ENCODE measurements at regions not wholly inside any gene's neighbourhood (a gene's known extent, or its start where the extent isn't known, plus 50 kb on each side); places are given as distances from the start of the nearest gene placed in this dataset.
"Not testable (repeated sequence)": the region's sequence is repeated elsewhere in the genome, so short reads cannot be mapped to it uniquely, and the experiment has no call there.

GRCh38 chr1:189323091-189323490 is 1154.6 kb downstream of the BRINP3 start:
- no CpG with 5 or more reads among the region's 3 CpGs for WGBS (ENCODE audit: extremely low coverage, insufficient coverage, insufficient read length)
- no peaks in the 10 kb centered on the region for H3K79me1 ChIP-seq (ENCODE audit: low read length)
- no peak overlapping the region for H3K4me3 ChIP-seq (ENCODE audit: low read depth, low read length)

GRCh38 chr1:189331071-189331470 is 1146.6 kb downstream of the BRINP3 start:
- H3K79me1 ChIP-seq (ENCODE audit: low read length): not testable (repeated sequence)

More at GRCh38 chr1:189323091-189323490, 1154.6 kb downstream of the BRINP3 start:
- Histone ChIP-seq H3K23ac (ENCODE audit: low read length) (no peak overlapping the region), H2BK12ac (ENCODE audit: low read length) (no peak overlapping the region), H3K36me3 (ENCODE audit: control insufficient read depth in 1 of 2, insufficient read depth in 2 of 2, low read length in 2 of 2) (no peaks in the 10 kb centered on the region), H4K12ac (ENCODE audit: low read depth, low read length) (no peak overlapping the region), H3K4me1 (ENCODE audit: control insufficient read depth in 1 of 2, insufficient read depth in 2 of 2, low read length in 2 of 2) (no peaks in the 10 kb centered on the region), H3K18ac (ENCODE audit: low read length) (no peak overlapping the region), H3K4ac (ENCODE audit: low read depth, low read length) (no peak overlapping the region), H3K27ac (ENCODE audit: low read depth, low read length) (no peak overlapping the region), H3K9me3 (ENCODE audit: insufficient read depth, low read depth, low read length) (no peaks in the 10 kb centered on the region), H2AK5ac (ENCODE audit: low read length) (no peak overlapping the region), H3K27me3 (ENCODE audit: insufficient read depth, low read length) (no peaks in the 10 kb centered on the region), H2BK120ac (ENCODE audit: insufficient read depth, low read length, poor library complexity) (no peak overlapping the region), H3K9ac (ENCODE audit: low read length) (no peak overlapping the region), H2AFZ (ENCODE audit: insufficient read depth, low read length, poor library complexity) (no peak overlapping the region), H4K8ac (ENCODE audit: low read depth, low read length) (no peak overlapping the region), H3K79me2 (ENCODE audit: control insufficient read depth, insufficient read depth, low read length, poor library complexity) (no peaks in the 10 kb centered on the region), H3K14ac (ENCODE audit: low read length) (no peak overlapping the region), H4K91ac (ENCODE audit: low read depth, low read length) (no peak overlapping the region), H3K4me2 (ENCODE audit: low read length) (no peak overlapping the region), H2BK5ac (ENCODE audit: low read depth, low read length, poor library complexity) (no peak overlapping the region)
- no peak for DNase-seq

GRCh38 chr1:189336115-189337100 is 1141.3 kb downstream of the BRINP3 start:
- Histone ChIP-seq H3K4ac (ENCODE audit: low read depth, low read length) (no peak overlapping the region), H4K12ac (ENCODE audit: low read depth, low read length) (no peak overlapping the region), H3K9me3 (ENCODE audit: insufficient read depth, low read depth, low read length) (peaks cover 3% of the 10 kb centered on the region), H3K18ac (ENCODE audit: low read length) (no peak overlapping the region), H3K4me3 (ENCODE audit: low read depth, low read length) (no peak overlapping the region), H3K27ac (ENCODE audit: low read depth, low read length) (no peak overlapping the region), H3K9ac (ENCODE audit: low read length) (no peak overlapping the region), H3K27me3 (ENCODE audit: insufficient read depth, low read length) (no peaks in the 10 kb centered on the region), H2BK5ac (ENCODE audit: low read depth, low read length, poor library complexity) (no peak overlapping the region), H3K4me2 (ENCODE audit: low read length) (no peak overlapping the region), H2BK120ac (ENCODE audit: insufficient read depth, low read length, poor library complexity) (no peak overlapping the region), H3K23ac (ENCODE audit: low read length) (no peak overlapping the region), H3K79me1 (ENCODE audit: low read length) (no peaks in the 10 kb centered on the region), H3K36me3 (ENCODE audit: control insufficient read depth in 1 of 2, insufficient read depth in 2 of 2, low read length in 2 of 2) (no peaks in the 10 kb centered on the region), H2AK5ac (ENCODE audit: low read length) (no peak overlapping the region), H3K4me1 (ENCODE audit: control insufficient read depth in 1 of 2, insufficient read depth in 2 of 2, low read length in 2 of 2) (no peaks in the 10 kb centered on the region), H4K8ac (ENCODE audit: low read depth, low read length) (no peak overlapping the region), H4K91ac (ENCODE audit: low read depth, low read length) (no peak overlapping the region), H2BK12ac (ENCODE audit: low read length) (no peak overlapping the region), H2AFZ (ENCODE audit: insufficient read depth, low read length, poor library complexity) (no peak overlapping the region), H3K79me2 (ENCODE audit: control insufficient read depth, insufficient read depth, low read length, poor library complexity) (no peaks in the 10 kb centered on the region), H3K14ac (ENCODE audit: low read length) (no peak overlapping the region)
- no CpG with 5 or more reads among the region's 17 CpGs for WGBS (ENCODE audit: extremely low coverage, insufficient coverage, insufficient read length)
- DNase-seq: peak in 1 of 2 donors; percentile 13

More at GRCh38 chr1:189331071-189331470, 1146.6 kb downstream of the BRINP3 start:
- not testable (repeated sequence) for H2BK5ac ChIP-seq (ENCODE audit: low read depth, low read length, poor library complexity); H3K18ac ChIP-seq (ENCODE audit: low read length); H3K4me2 ChIP-seq (ENCODE audit: low read length); H2AFZ ChIP-seq (ENCODE audit: insufficient read depth, low read length, poor library complexity); DNase-seq; H2BK12ac ChIP-seq (ENCODE audit: low read length); H4K12ac ChIP-seq (ENCODE audit: low read depth, low read length); H3K23ac ChIP-seq (ENCODE audit: low read length); H3K27ac ChIP-seq (ENCODE audit: low read depth, low read length); H3K4me3 ChIP-seq (ENCODE audit: low read depth, low read length); H3K4ac ChIP-seq (ENCODE audit: low read depth, low read length); H2BK120ac ChIP-seq (ENCODE audit: insufficient read depth, low read length, poor library complexity); H3K27me3 ChIP-seq (ENCODE audit: insufficient read depth, low read length); H3K9ac ChIP-seq (ENCODE audit: low read length); H3K36me3 ChIP-seq (ENCODE audit: control insufficient read depth in 1 of 2, insufficient read depth in 2 of 2, low read length in 2 of 2); H3K9me3 ChIP-seq (ENCODE audit: insufficient read depth, low read depth, low read length); H4K8ac ChIP-seq (ENCODE audit: low read depth, low read length); H3K79me2 ChIP-seq (ENCODE audit: control insufficient read depth, insufficient read depth, low read length, poor library complexity); H2AK5ac ChIP-seq (ENCODE audit: low read length); H3K4me1 ChIP-seq (ENCODE audit: control insufficient read depth in 1 of 2, insufficient read depth in 2 of 2, low read length in 2 of 2); H4K91ac ChIP-seq (ENCODE audit: low read depth, low read length); H3K14ac ChIP-seq (ENCODE audit: low read length)
- WGBS (ENCODE audit: extremely low coverage, insufficient coverage, insufficient read length): no CpG with 5 or more reads among the region's 13 CpGs

GRCh38 chr1:189349607-189350006 is 1128.1 kb downstream of the BRINP3 start:
- H4K12ac ChIP-seq (ENCODE audit: low read depth, low read length): no peak overlapping the region
- no peak overlapping the region for H2BK12ac ChIP-seq (ENCODE audit: low read length)
- no peak overlapping the region for H4K8ac ChIP-seq (ENCODE audit: low read depth, low read length)
- no peak overlapping the region for H3K9ac ChIP-seq (ENCODE audit: low read length)
- H3K4me3 ChIP-seq (ENCODE audit: low read depth, low read length): no peak overlapping the region
- no peak for DNase-seq
- H3K9me3 ChIP-seq (ENCODE audit: insufficient read depth, low read depth, low read length): no peaks in the 10 kb centered on the region
- H3K36me3 ChIP-seq (ENCODE audit: control insufficient read depth in 1 of 2, insufficient read depth in 2 of 2, low read length in 2 of 2): no peaks in the 10 kb centered on the region
- WGBS (ENCODE audit: extremely low coverage, insufficient coverage, insufficient read length): no CpG with 5 or more reads among the region's 4 CpGs
- H3K27me3 ChIP-seq (ENCODE audit: insufficient read depth, low read length): no peaks in the 10 kb centered on the region
- no peak overlapping the region for H3K4ac ChIP-seq (ENCODE audit: low read depth, low read length)
- no peaks in the 10 kb centered on the region for H3K4me1 ChIP-seq (ENCODE audit: control insufficient read depth in 1 of 2, insufficient read depth in 2 of 2, low read length in 2 of 2)
- no peak overlapping the region for H2AFZ ChIP-seq (ENCODE audit: insufficient read depth, low read length, poor library complexity)
- H3K79me1 ChIP-seq (ENCODE audit: low read length): no peaks in the 10 kb centered on the region
- no peak overlapping the region for H3K18ac ChIP-seq (ENCODE audit: low read length)
- H3K79me2 ChIP-seq (ENCODE audit: control insufficient read depth, insufficient read depth, low read length, poor library complexity): no peaks in the 10 kb centered on the region
- no peak overlapping the region for H3K14ac ChIP-seq (ENCODE audit: low read length)
- no peak overlapping the region for H4K91ac ChIP-seq (ENCODE audit: low read depth, low read length)
- no peak overlapping the region for H3K4me2 ChIP-seq (ENCODE audit: low read length)
- H2AK5ac ChIP-seq (ENCODE audit: low read length): no peak overlapping the region
- no peak overlapping the region for H2BK5ac ChIP-seq (ENCODE audit: low read depth, low read length, poor library complexity)
- H3K23ac ChIP-seq (ENCODE audit: low read length): no peak overlapping the region
- H2BK120ac ChIP-seq (ENCODE audit: insufficient read depth, low read length, poor library complexity): no peak overlapping the region
- no peak overlapping the region for H3K27ac ChIP-seq (ENCODE audit: low read depth, low read length)

All from trophoblast cell (in vitro differentiated cells and primary cell).